ENCODE measurements at regions not wholly inside any gene's neighbourhood (a gene's known extent, or its start where the extent isn't known, plus 50 kb on each side); places are given as distances from the start of the nearest gene placed in this dataset.

GRCh38 chr6:141634269-141634668, 498.5 kb upstream of the GJE1 start:
- Histone ChIP-seq H3K27ac (ENCODE audit: insufficient read depth, low read length, poor library complexity, severe bottlenecking) (no peak overlapping the region), H3K9me3 (ENCODE audit: control insufficient read depth, low read length) (no peaks in the 10 kb centered on the region), H3K36me3 (ENCODE audit: control insufficient read depth, insufficient read depth, low read length) (no peaks in the 10 kb centered on the region), H3K4me1 (ENCODE audit: control insufficient read depth, insufficient read depth, low read length, poor library complexity, severe bottlenecking) (no peaks in the 10 kb centered on the region), H3K4me3 (ENCODE audit: insufficient read depth, low read depth, low read length, poor library complexity, severe bottlenecking) (no peak overlapping the region), H3K27me3 (replicated peaks; ENCODE audit: control insufficient read depth, insufficient read depth, low read length, poor library complexity, severe bottlenecking) (no peaks in the 10 kb centered on the region)
- no peak for DNase-seq

- Histone ChIP-seq H3K36me3 (ENCODE audit: control insufficient read depth, insufficient read depth, low read length) (no peaks in the 10 kb centered on the region), H3K27ac (ENCODE audit: insufficient read depth, low read length, poor library complexity, severe bottlenecking) (no peak overlapping the region), H3K27me3 (replicated peaks; ENCODE audit: control insufficient read depth, insufficient read depth, low read length, poor library complexity, severe bottlenecking) (no peaks in the 10 kb centered on the region), H3K4me1 (ENCODE audit: control insufficient read depth, insufficient read depth, low read length, poor library complexity, severe bottlenecking) (no peaks in the 10 kb centered on the region), H3K9me3 (ENCODE audit: control insufficient read depth, low read length) (no peaks in the 10 kb centered on the region), H3K4me3 (ENCODE audit: insufficient read depth, low read depth, low read length, poor library complexity, severe bottlenecking) (no peak overlapping the region)
- no peak for DNase-seq
Observed at GRCh38 chr6:141624301-141624700, 508.4 kb upstream of the GJE1 start.

GRCh38 chr6:141618180-141618581, 514.5 kb upstream of the GJE1 start:
- no peaks in the 10 kb centered on the region for H3K9me3 ChIP-seq (ENCODE audit: control insufficient read depth, low read length)
- no peak overlapping the region for H3K4me3 ChIP-seq (ENCODE audit: insufficient read depth, low read depth, low read length, poor library complexity, severe bottlenecking)
- H3K27me3 ChIP-seq (replicated peaks; ENCODE audit: control insufficient read depth, insufficient read depth, low read length, poor library complexity, severe bottlenecking) = no peaks in the 10 kb centered on the region
- no peak overlapping the region for H3K27ac ChIP-seq (ENCODE audit: insufficient read depth, low read length, poor library complexity, severe bottlenecking)
- H3K4me1 ChIP-seq (ENCODE audit: control insufficient read depth, insufficient read depth, low read length, poor library complexity, severe bottlenecking) = no peaks in the 10 kb centered on the region
- DNase-seq = no peak
- no peaks in the 10 kb centered on the region for H3K36me3 ChIP-seq (ENCODE audit: control insufficient read depth, insufficient read depth, low read length)

GRCh38 chr6:141610741-141611140, 522.0 kb upstream of the GJE1 start:
- no peak overlapping the region for H3K27ac ChIP-seq (ENCODE audit: insufficient read depth, low read length, poor library complexity, severe bottlenecking)
- no peak for DNase-seq
- no peaks in the 10 kb centered on the region for H3K4me1 ChIP-seq (ENCODE audit: control insufficient read depth, insufficient read depth, low read length, poor library complexity, severe bottlenecking)
- H3K9me3 ChIP-seq (ENCODE audit: control insufficient read depth, low read length) = no peaks in the 10 kb centered on the region
- no peaks in the 10 kb centered on the region for H3K36me3 ChIP-seq (ENCODE audit: control insufficient read depth, insufficient read depth, low read length)
- H3K4me3 ChIP-seq (ENCODE audit: insufficient read depth, low read depth, low read length, poor library complexity, severe bottlenecking) = no peak overlapping the region
- H3K27me3 ChIP-seq (replicated peaks; ENCODE audit: control insufficient read depth, insufficient read depth, low read length, poor library complexity, severe bottlenecking) = no peaks in the 10 kb centered on the region

DNA sequence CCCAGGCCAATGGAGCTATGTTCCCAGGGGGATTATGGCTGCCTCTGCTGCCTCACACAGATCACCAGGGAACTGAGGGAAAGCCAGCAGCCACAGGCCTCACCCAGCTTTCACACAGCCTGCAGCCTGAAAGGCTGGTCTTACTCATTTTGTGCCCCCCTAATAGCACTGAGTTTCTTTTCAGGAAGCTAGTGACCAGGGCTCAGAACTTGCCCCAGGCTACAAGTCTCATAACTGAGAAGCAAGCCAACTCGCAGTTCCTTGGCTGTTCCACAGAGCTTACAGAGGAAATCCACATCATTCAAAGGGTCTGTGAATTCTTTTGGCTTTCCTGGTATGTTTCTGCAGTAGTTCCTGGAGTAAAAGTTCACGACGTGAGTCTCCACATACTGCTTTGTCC, 524.8 kb upstream of the GJE1 start:
- Histone ChIP-seq H3K4me3 (ENCODE audit: insufficient read depth, low read depth, low read length, poor library complexity, severe bottlenecking) (no peak overlapping the region), H3K27me3 (replicated peaks; ENCODE audit: control insufficient read depth, insufficient read depth, low read length, poor library complexity, severe bottlenecking) (no peaks in the 10 kb centered on the region)

DNA sequence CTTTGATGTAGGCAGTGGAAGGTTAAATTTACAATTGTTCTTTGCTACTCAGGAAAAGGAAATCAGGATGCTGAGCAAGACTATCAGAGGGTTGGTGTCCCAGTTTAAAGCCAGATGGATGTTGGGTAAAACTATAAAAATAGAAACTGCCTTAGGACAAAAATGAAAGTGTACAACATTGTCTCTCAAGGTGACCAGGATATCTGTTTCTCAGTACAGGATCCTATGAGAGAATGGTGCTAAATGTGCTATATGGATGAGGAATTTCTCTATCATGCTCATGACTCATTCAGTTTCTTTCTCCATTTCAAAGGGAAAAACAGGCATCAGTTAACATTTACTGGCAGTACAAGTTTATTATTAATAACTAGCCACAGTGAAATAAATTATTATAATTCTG, 534.2 kb upstream of the GJE1 start:
- no peak for DNase-seq
- Histone ChIP-seq H3K27ac (ENCODE audit: insufficient read depth, low read length, poor library complexity, severe bottlenecking) (no peak overlapping the region), H3K4me3 (ENCODE audit: insufficient read depth, low read depth, low read length, poor library complexity, severe bottlenecking) (no peak overlapping the region), H3K9me3 (ENCODE audit: control insufficient read depth, low read length) (no peaks in the 10 kb centered on the region), H3K4me1 (ENCODE audit: control insufficient read depth, insufficient read depth, low read length, poor library complexity, severe bottlenecking) (no peaks in the 10 kb centered on the region), H3K27me3 (replicated peaks; ENCODE audit: control insufficient read depth, insufficient read depth, low read length, poor library complexity, severe bottlenecking) (no peaks in the 10 kb centered on the region), H3K36me3 (ENCODE audit: control insufficient read depth, insufficient read depth, low read length) (no peaks in the 10 kb centered on the region)

More for the DNA sequence above, 524.8 kb upstream of the GJE1 start:
- no peak for DNase-seq
- Histone ChIP-seq H3K9me3 (ENCODE audit: control insufficient read depth, low read length) (no peaks in the 10 kb centered on the region), H3K36me3 (ENCODE audit: control insufficient read depth, insufficient read depth, low read length) (no peaks in the 10 kb centered on the region), H3K27ac (ENCODE audit: insufficient read depth, low read length, poor library complexity, severe bottlenecking) (no peak overlapping the region), H3K4me1 (ENCODE audit: control insufficient read depth, insufficient read depth, low read length, poor library complexity, severe bottlenecking) (no peaks in the 10 kb centered on the region)

- no peaks in the 10 kb centered on the region for H3K36me3 ChIP-seq (ENCODE audit: control insufficient read depth, insufficient read depth, low read length)
- no peak overlapping the region for H3K4me3 ChIP-seq (ENCODE audit: insufficient read depth, low read depth, low read length, poor library complexity, severe bottlenecking)
- H3K4me1 ChIP-seq (ENCODE audit: control insufficient read depth, insufficient read depth, low read length, poor library complexity, severe bottlenecking) = no peaks in the 10 kb centered on the region
- no peaks in the 10 kb centered on the region for H3K9me3 ChIP-seq (ENCODE audit: control insufficient read depth, low read length)
- H3K27ac ChIP-seq (ENCODE audit: insufficient read depth, low read length, poor library complexity, severe bottlenecking) = no peak overlapping the region
- no peaks in the 10 kb centered on the region for H3K27me3 ChIP-seq (replicated peaks; ENCODE audit: control insufficient read depth, insufficient read depth, low read length, poor library complexity, severe bottlenecking)
- no peak for DNase-seq
Observed at GRCh38 chr6:141594874-141595273, 537.9 kb upstream of the GJE1 start.

GRCh38 chr6:141593311-141593710, 539.4 kb upstream of the GJE1 start:
- no peaks in the 10 kb centered on the region for H3K36me3 ChIP-seq (ENCODE audit: control insufficient read depth, insufficient read depth, low read length)
- H3K27me3 ChIP-seq (replicated peaks; ENCODE audit: control insufficient read depth, insufficient read depth, low read length, poor library complexity, severe bottlenecking) = no peaks in the 10 kb centered on the region
- no peaks in the 10 kb centered on the region for H3K4me1 ChIP-seq (ENCODE audit: control insufficient read depth, insufficient read depth, low read length, poor library complexity, severe bottlenecking)
- H3K27ac ChIP-seq (ENCODE audit: insufficient read depth, low read length, poor library complexity, severe bottlenecking) = no peak overlapping the region
- H3K4me3 ChIP-seq (ENCODE audit: insufficient read depth, low read depth, low read length, poor library complexity, severe bottlenecking) = no peak overlapping the region
- H3K9me3 ChIP-seq (ENCODE audit: control insufficient read depth, low read length) = no peaks in the 10 kb centered on the region
- DNase-seq = no peak

DNA sequence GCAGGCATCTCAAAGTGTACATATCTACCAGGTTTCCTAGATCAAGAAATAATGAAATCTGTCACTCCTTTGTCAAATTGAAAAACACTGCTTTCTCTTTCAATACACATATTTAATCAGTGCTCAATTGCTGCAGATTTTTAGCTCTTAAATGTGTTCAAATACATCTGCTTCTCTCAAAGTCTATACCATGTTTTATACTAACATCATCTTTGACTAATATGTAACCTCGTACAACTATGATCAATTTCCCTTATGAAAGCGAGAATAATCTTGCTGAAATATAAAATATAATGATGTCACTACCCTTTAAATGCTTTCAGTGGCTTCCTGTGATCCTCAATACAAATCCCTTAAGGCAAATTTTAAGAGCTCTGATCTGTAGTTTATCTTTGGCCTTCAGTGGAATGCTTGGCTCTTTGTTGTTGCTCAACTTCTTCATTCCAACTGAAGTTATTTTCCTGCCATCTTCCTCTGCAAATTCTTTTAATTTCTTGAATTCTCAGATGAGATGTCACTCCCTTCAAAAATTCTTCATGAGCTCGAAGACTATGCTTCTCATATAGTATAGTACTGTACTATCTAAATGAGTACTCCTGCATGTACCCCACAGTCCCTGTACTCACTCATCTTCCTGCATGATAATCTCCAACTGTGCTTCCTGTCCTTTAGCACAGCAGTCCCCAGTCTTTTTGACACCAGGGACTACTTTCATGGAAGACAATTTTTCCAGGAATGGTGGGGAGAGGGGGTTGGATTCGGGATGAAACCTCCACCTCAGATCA, 545.1 kb upstream of the GJE1 start:
- Histone ChIP-seq H3K27me3 (replicated peaks; ENCODE audit: control insufficient read depth, insufficient read depth, low read length, poor library complexity, severe bottlenecking) (no peaks in the 10 kb centered on the region), H3K4me1 (ENCODE audit: control insufficient read depth, insufficient read depth, low read length, poor library complexity, severe bottlenecking) (no peaks in the 10 kb centered on the region), H3K9me3 (ENCODE audit: control insufficient read depth, low read length) (no peaks in the 10 kb centered on the region), H3K36me3 (ENCODE audit: control insufficient read depth, insufficient read depth, low read length) (no peaks in the 10 kb centered on the region), H3K27ac (ENCODE audit: insufficient read depth, low read length, poor library complexity, severe bottlenecking) (no peak overlapping the region), H3K4me3 (ENCODE audit: insufficient read depth, low read depth, low read length, poor library complexity, severe bottlenecking) (no peak overlapping the region)
- no peak for DNase-seq

DNA sequence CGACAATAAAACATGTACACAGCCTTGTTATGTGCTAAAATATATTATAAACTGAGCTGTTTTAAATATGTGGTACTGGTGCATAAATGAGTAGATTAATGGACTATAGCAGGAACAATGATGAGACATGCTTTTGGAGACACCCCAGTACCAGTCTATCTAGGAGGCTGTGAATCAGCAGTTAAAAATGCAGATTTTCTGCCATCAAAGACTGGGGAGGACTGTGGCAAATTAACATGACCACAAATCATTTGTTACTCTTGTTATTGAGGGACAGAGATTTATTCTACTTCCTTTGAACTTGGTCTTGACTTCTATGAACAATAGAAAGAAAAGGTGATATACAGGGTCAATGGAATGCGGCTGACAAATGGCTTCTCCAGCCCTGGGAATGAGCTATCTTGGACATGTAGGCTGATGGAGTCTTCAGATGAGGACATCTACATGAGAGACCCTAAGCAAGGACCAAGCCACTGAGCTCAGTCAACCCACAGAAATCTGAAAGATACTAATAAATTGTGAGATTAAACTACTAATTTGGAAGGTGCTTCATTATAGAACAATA, 551.7 kb upstream of the GJE1 start:
- DNase-seq = no peak
- H3K4me1 ChIP-seq (ENCODE audit: control insufficient read depth, insufficient read depth, low read length, poor library complexity, severe bottlenecking) = no peaks in the 10 kb centered on the region
- H3K27me3 ChIP-seq (replicated peaks; ENCODE audit: control insufficient read depth, insufficient read depth, low read length, poor library complexity, severe bottlenecking) = no peaks in the 10 kb centered on the region
- no peak overlapping the region for H3K27ac ChIP-seq (ENCODE audit: insufficient read depth, low read length, poor library complexity, severe bottlenecking)
- no peaks in the 10 kb centered on the region for H3K36me3 ChIP-seq (ENCODE audit: control insufficient read depth, insufficient read depth, low read length)
- no peak overlapping the region for H3K4me3 ChIP-seq (ENCODE audit: insufficient read depth, low read depth, low read length, poor library complexity, severe bottlenecking)
- H3K9me3 ChIP-seq (ENCODE audit: control insufficient read depth, low read length) = no peaks in the 10 kb centered on the region

Data from effector memory CD4-positive, alpha-beta T cell (primary cell).